Forelimb muscle (tissue), 1 donor: ENCODE measurements at regions not wholly inside any gene's neighbourhood (a gene's known extent, or its start where the extent isn't known, plus 50 kb on each side); places are given as distances from the start of the nearest gene placed in this dataset.
"Not testable (repeated sequence)": the region's sequence is repeated elsewhere in the genome, so short reads cannot be mapped to it uniquely, and the experiment has no call there.

ENCODE experiments used
- DNase-seq: peaks from one replicate; pipeline ENCODE4 v3.0.0-alpha.2; 2013; ENCODE audit warnings: low read depth

DNA sequence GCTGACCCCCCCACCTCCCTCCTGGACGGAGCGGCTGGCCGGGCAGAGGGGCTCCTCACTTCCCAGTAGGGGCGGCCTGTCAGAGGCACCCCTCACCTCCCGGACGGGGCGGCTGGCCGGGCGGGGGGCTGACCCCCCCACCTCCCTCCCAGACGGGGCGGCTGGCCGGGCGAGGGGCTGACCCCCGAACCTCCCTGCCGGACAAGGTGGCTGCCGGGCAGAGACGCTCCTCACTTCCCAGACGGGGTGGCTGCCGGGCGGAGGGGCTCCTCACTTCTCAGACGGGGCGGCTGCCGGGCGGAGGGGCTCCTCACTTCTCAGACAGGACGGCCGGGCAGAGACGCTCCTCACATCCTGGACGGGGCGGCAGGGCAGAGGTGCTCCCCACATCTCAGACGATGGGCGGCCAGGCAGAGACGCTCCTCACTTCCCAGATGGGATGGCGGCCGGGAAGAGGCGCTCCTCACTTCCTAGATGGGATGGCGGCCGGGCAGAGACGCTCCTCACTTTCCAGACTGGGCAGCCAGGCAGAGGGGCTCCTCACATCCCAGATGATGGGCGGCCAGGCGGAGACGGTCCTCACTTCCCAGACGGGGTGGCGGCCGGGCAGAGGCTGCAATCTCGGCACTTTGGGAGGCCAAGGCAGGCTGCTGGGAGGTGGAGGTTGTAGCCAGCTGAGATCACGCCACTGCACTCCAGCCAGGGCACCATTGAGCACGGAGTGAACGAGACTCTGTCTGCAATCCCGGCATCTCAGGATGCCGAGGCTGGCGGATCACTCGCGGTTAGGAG, 66.2 kb upstream of the PAPPA2 start:
- DNase-seq = not testable (repeated sequence)

DNA sequence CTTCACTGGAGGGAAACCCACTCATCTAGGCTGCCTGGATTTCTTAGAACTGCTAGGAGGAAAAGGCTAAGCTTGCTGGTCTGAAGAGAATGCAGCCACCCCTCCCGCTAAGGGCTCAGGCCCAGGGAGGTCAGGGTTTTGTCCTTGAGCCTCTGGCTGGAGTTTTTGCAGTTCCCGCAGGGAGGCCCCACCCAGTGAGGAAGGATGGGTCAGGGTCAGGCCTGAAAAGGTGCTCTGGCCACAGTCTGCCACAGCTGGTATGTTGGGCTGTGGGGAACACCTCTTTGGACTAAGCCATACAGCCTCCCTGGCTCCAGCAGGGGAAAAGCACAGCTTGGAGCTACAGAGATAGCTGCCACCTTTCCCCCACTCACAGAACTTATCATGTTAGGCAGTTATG, 71.4 kb upstream of the PAPPA2 start:
- no peak for DNase-seq

DNA sequence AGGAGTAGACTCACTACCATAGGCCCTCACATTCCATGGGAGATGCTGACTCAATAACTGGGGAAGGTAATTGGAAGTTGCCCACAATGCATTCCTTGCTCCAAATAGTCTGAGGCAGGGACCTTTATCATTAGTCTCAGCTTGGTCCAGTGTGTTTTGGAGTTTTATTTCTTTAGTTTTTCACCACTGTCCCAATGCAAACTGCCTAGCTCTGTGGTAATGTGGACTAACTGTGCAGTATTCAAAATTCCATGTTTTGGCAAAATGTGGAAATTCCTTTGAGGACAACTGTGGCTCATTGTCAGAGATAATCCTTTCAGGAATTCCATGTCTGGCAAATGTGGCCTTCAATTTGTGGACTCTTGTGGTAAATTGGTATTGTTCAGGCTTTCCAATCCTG, 78.1 kb upstream of the PAPPA2 start:
- no peak for DNase-seq

DNA sequence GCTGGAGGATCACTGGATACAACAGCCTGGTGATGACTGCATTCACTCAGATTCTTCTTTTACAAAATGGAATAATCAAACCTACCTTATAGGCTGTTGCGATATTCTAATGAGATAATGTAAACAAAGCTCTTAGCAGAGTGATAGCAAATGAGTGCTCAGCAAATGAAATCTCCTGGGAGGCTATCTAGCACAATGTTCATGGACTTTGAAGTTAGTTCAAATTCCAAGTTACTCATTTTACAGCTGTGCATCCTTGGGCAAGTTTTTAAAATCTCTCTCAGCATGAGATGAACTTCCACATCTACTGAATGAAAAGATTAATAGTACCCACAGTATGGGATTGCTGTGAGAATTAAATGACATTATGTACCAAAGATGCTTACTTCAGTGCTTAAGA, 80.8 kb upstream of the PAPPA2 start:
- no peak for DNase-seq

DNA sequence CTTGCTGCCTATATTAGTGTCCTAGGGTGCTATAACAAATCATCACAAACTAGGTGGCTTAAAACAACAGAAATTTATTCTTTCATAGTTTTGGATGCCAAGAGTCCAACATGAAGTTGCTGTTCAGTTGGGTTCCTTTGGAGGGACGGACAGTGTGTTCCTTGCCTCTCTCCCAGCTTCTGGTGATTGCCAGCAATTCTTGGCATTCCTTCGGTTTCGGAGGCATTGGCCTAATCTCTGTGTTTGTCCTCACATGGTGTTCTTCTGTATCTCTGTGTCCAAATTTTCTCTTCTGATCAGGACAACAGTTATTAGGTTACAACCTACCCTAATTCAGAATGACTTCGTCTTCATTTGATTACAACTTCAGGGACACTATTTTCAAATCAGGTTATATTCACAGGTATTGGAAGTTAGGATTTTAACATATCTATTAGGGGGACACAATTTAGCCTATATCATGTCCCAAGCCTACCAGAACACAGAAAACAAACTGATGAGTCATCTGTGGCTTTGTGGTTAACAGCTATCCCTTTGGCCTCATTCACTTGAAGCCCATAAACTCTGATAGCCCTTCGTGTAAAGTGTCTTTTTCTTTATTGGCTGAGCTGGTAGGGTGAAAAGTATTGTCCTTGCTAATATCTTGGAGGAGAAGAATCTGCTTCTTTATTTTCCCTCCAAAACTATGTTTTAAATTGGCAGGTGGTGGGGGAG, 83.2 kb upstream of the PAPPA2 start:
- DNase-seq = no peak

DNA sequence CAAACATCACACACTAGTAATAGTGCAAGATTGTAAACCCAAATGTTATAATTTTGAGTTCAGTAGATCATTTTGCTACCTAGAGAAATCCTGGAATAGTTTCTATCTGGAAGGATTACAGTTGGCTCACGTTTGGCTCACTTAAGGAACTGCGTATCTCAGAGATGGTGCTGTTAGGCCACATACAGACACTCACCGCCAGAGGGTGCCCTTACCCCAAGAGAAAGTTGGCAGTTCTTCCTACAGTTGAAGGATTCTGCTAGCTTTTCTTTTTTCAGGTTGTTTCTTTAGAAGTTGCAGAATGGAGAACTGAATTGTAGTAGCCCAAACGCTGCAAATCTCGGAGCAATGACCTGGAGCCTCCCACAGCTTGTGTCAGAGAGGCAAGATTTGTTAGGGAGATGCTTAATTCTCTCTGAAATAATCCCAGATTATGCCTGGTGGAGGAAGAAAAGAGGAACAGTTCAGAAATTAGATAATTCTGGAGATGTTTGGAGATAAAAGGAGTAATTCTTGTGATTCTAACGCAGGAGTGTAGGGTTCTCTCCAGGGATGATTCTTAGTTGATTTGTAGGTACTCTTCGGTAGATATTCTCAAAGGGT, 87.9 kb upstream of the PAPPA2 start:
- DNase-seq = peak; percentile 31

DNA sequence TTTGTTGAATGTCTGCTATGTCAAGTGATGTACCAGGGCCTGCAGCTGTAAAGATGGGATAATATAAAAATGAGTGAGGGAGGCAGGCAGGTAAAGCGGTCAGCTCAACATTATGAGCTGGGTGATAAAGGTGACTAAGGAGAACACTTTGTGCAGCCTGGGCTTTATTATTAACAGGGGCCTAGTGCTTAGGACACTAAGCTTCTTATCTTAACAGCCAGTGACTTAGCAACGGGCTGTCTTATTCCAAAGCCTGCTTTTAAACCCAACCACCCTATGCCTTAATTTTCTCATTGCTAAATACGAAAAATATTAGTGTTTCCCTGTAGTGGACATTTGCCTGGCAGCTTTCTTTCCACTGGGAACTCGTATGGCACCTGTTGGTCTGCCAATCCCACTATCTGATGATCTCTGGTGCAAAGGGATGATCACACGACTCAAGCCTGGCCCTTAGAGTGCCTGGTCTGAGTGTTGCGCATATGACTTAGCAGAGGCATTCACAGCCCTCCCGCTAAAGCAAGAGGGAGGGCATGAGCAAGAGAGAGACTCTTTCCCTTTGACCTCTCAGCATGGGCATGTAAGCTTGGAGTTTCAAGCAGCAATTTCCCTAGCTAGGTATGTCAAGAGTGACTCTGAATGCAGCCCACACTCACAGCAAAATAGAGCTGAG, 98.6 kb upstream of the PAPPA2 start:
- DNase-seq = no peak

GRCh38 chr1:176349135-176349715, 113.8 kb upstream of the PAPPA2 start:
- not testable (repeated sequence) for DNase-seq

DNA sequence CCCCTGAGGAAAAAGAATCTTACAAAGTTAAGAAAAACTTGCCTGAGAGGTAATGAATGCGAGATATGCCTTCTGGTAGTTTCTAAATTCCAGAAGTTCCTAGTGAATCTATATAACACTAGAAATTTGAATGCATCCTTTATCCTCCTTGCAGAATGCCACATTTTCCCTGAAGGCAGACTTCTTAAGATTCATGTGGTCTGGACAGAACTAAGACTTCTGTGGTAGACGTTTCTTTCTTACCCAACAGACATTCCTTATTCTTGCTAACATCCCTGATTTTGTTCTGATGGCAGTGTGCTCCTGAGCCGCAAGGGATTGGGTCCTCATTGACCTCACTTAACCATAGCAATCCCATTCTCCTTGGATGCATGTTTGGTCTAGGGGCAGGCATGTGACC, 121.3 kb upstream of the PAPPA2 start:
- DNase-seq = no peak

DNA sequence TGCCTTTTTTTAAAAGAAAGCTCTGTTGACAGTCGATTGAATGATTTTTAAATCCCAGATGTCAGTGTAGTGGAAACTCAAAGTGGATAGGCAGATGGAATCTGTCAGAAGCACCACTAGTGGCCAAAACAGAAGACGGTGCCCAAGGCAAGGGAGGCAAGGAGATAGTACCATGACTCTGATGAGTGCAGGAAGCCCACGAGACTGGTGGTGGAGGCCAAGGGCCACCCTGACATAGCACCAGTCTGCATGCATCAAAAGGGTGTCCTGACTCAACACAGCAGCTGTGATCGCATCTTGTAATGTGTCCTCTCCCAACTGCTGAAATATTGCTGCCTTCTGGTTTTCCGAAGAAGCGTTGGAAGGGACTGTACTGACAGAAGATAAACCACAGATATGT, 124.1 kb upstream of the PAPPA2 start:
- DNase-seq = no peak

GRCh38 chr1:176330782-176331181, 123.7 kb upstream of the COP1 start:
- DNase-seq = no peak

GRCh38 chr1:176325664-176326063, 118.6 kb upstream of the COP1 start:
- DNase-seq = no peak

- no peak for DNase-seq
Observed at GRCh38 chr1:176323472-176323871, 116.4 kb upstream of the COP1 start.

GRCh38 chr1:176315519-176316220, 108.6 kb upstream of the COP1 start:
- no peak for DNase-seq

- not testable (repeated sequence) for DNase-seq
Observed at GRCh38 chr1:176296602-176297001, 89.5 kb upstream of the COP1 start.

DNA sequence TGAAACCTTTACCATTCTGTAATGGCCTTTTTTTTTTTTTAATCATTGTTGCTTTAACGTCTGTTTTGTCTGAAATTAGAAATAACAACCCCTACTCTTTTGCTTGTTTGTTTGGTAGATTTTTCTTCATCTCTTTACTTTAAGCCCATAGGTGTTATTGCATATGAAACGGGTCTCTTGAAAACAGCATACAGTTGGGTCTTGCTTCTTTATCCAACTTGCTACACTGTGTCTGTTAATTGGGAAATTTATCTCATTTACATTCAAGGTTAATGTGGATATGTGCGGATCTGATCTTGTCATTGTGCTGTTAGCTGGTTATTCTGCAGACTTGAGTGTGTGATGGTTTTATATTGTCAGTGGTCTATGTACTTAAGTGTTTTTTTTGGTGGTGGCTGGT, 78.9 kb upstream of the COP1 start:
- DNase-seq = no peak

- no peak for DNase-seq
Observed at GRCh38 chr1:176271572-176271971, 64.5 kb upstream of the COP1 start.
